BLaER1 (cell line): ENCODE measurements at regions not wholly inside any gene's neighbourhood (a gene's known extent, or its start where the extent isn't known, plus 50 kb on each side); places are given as distances from the start of the nearest gene placed in this dataset.

Experiments used
- H3K27ac ChIP-seq: shearing (Covaris generic); formaldehyde crosslinking; 2 replicates; pipeline ENCODE4 v1.8.1; 2022
- H3K27me3 ChIP-seq: shearing (Covaris generic); formaldehyde crosslinking; 2 replicates; pipeline ENCODE4 v1.8.1; 2022
- H3K36me3 ChIP-seq: shearing (Covaris generic); formaldehyde crosslinking; 2 replicates; pipeline ENCODE4 v1.8.1; 2022
- H3K4me1 ChIP-seq: shearing (Covaris generic); formaldehyde crosslinking; 2 replicates; pipeline ENCODE4 v1.8.1; 2022
- H3K4me2 ChIP-seq: shearing (Covaris generic); formaldehyde crosslinking; 2 replicates; pipeline ENCODE4 v1.8.1; 2022
- H3K4me3 ChIP-seq: shearing (Covaris generic); formaldehyde crosslinking; 2 replicates; pipeline ENCODE4 v1.8.1; 2022
- H3K9ac ChIP-seq: shearing (Covaris generic); formaldehyde crosslinking; 2 replicates; pipeline ENCODE4 v1.8.1; 2022
- H3K9me3 ChIP-seq: shearing (Covaris generic); formaldehyde crosslinking; 2 replicates; pipeline ENCODE4 v1.8.1; 2022
- H4K20me1 ChIP-seq: shearing (Covaris generic); formaldehyde crosslinking; 2 replicates; pipeline ENCODE4 v1.8.1; 2022
- Cebpa-rat ChIP-seq: shearing (Covaris generic); IDR thresholded peaks from 2 replicates; pipeline ENCODE4 v1.8.1; 2022

- peak overlapping the region; percentile 25; the same call in 1 of the 2 replicates for H3K4me2 ChIP-seq
- H4K20me1 ChIP-seq: no peaks in the 10 kb centered on the region
- no peak overlapping the region for H3K27ac ChIP-seq
- no peak for TF ChIP-seq Cebpa-rat
- 0 out of 2 replicates have a peak, but pooled peaks cover 7% of the 10 kb centered on the region for H3K27me3 ChIP-seq
- no peak overlapping the region for H3K9ac ChIP-seq
- no peak overlapping the region for H3K4me3 ChIP-seq
- H3K4me1 ChIP-seq: peaks cover 52% of the 10 kb centered on the region
- H3K36me3 ChIP-seq: no peaks in the 10 kb centered on the region
- H3K9me3 ChIP-seq: peaks cover 20% of the 10 kb centered on the region
Measured at GRCh38 chr1:5651473-5651872, 340.8 kb downstream of the NPHP4 start.

DNA sequence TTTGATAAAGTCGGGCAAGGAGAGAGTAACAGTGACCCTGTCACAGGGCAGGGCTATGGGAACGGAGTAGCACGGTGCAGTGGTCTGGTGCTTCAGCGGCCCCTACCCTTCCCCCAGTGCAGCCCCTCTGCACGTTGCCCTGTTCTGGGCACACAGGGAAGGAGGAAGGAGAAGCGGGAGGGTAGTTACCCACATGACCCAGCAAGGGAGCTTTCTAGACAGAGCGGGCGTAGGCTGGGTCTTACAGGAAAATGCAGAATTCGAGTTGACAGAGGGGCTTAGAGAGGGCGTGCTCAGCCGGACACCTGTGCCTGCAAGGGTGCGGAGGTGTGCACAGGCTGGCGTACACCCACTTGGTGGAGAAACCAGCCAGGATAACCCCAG, 341.2 kb downstream of the NPHP4 start:
- Histone ChIP-seq H3K4me2 (no peak overlapping the region), H3K27ac (no peak overlapping the region), H3K9me3 (peaks cover 25% of the 10 kb centered on the region), H3K4me1 (peaks cover 56% of the 10 kb centered on the region), H3K27me3 (0 out of 2 replicates have a peak, but pooled peaks cover 7% of the 10 kb centered on the region), H4K20me1 (no peaks in the 10 kb centered on the region), H3K4me3 (no peak overlapping the region), H3K9ac (no peak overlapping the region), H3K36me3 (no peaks in the 10 kb centered on the region)
- TF ChIP-seq Cebpa-rat: no peak

GRCh38 chr1:5650283-5651026, 341.8 kb downstream of the NPHP4 start:
- H3K27me3 ChIP-seq: 0 out of 2 replicates have a peak, but pooled peaks cover 7% of the 10 kb centered on the region
- H3K4me1 ChIP-seq: peaks cover 57% of the 10 kb centered on the region

GRCh38 chr1:5649795-5650194, 342.4 kb downstream of the NPHP4 start:
- no peak for TF ChIP-seq Cebpa-rat
- Histone ChIP-seq H3K4me2 (0 out of 2 replicates have a peak overlapping the region, but pooled peaks have one; percentile 59), H3K4me3 (no peak overlapping the region), H3K9ac (no peak overlapping the region), H3K36me3 (no peaks in the 10 kb centered on the region), H3K27me3 (0 out of 2 replicates have a peak, but pooled peaks cover 7% of the 10 kb centered on the region), H3K27ac (no peak overlapping the region), H4K20me1 (no peaks in the 10 kb centered on the region), H3K9me3 (peaks cover 37% of the 10 kb centered on the region), H3K4me1 (peaks cover 59% of the 10 kb centered on the region)

More at GRCh38 chr1:5650283-5651026, 341.8 kb downstream of the NPHP4 start:
- peaks cover 31% of the 10 kb centered on the region for H3K9me3 ChIP-seq
- H4K20me1 ChIP-seq: no peaks in the 10 kb centered on the region
- H3K36me3 ChIP-seq: no peaks in the 10 kb centered on the region
- H3K4me2 ChIP-seq: 0 out of 2 replicates have a peak overlapping the region, but pooled peaks have one; percentile 59
- no peak overlapping the region for H3K9ac ChIP-seq
- no peak overlapping the region for H3K4me3 ChIP-seq
- no peak overlapping the region for H3K27ac ChIP-seq
- no peak for TF ChIP-seq Cebpa-rat

GRCh38 chr1:5649166-5649551, 343.1 kb downstream of the NPHP4 start:
- no peaks in the 10 kb centered on the region for H4K20me1 ChIP-seq
- 0 out of 2 replicates have a peak, but pooled peaks cover 7% of the 10 kb centered on the region for H3K27me3 ChIP-seq
- H3K4me1 ChIP-seq: peaks cover 65% of the 10 kb centered on the region
- H3K9ac ChIP-seq: no peak overlapping the region
- H3K4me3 ChIP-seq: no peak overlapping the region
- H3K27ac ChIP-seq: peak overlapping the region; percentile 70
- no peak for TF ChIP-seq Cebpa-rat
- peak overlapping the region; percentile 59 for H3K4me2 ChIP-seq
- H3K36me3 ChIP-seq: no peaks in the 10 kb centered on the region
- H3K9me3 ChIP-seq: peaks cover 42% of the 10 kb centered on the region

DNA sequence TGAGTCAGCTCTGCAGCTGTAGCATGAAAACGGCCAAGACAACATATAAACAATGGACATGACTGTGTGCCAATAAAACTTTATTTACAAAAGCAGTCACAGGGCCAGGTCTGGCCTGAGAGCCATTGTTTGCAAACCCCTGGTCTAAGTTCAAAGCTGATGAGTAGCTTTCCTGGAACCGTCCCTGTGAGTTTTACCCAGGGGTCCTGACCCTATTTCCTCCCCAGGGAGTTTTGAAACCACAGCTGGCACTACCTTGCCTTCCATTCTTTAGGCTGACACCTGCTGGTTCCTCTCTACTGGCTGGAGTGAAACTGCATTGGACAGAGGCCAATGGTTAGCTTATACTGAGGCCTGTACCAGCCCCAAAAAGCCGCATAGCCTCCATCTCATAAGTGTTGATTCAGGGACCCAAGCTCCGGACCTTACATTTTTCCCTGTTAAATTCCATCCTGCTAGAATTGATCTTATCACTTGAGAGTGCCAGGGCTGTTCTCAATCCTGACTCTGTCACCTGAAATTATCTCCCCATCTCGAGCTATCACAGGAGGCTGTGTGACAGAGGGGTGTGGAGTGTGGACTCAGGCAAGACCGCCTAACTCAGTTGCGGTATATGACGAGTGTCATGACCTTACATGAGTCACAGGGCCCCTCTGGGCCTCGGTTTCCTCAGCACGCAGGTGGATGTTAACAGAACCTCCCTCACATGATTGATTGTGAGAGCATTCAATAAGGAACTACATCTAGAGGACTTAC, 343.6 kb downstream of the NPHP4 start:
- no peaks in the 10 kb centered on the region for H3K36me3 ChIP-seq
- H3K4me2 ChIP-seq: peak overlapping the region; percentile 59
- H3K4me3 ChIP-seq: 0 out of 2 replicates have a peak overlapping the region, but pooled peaks have one; percentile 13
- H3K9ac ChIP-seq: no peak overlapping the region
- no peak for TF ChIP-seq Cebpa-rat
- no peaks in the 10 kb centered on the region for H4K20me1 ChIP-seq
- H3K27ac ChIP-seq: peak overlapping the region; percentile 70
- H3K4me1 ChIP-seq: peaks cover 71% of the 10 kb centered on the region
- 0 out of 2 replicates have a peak, but pooled peaks cover 7% of the 10 kb centered on the region for H3K27me3 ChIP-seq
- peaks cover 42% of the 10 kb centered on the region for H3K9me3 ChIP-seq

DNA sequence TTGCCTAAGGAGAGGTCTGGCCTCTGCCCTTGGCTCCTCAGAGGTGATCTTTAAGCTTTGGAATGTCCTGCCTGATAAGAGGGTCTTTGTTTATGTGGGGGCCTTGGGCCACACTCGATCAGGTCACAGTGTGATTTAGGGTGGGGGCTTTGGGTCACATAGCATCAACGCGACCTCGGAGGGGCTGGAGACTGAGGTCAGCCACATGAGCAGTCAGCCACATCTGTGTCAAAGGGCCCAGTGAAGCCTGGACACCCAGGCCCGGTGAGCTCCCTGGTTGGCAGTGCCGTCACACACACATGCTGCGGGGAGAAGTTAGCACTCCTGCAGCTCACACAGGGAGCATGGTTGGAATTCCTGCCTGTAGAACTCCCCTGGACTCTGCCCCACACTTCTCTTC, 345.0 kb downstream of the NPHP4 start:
- TF ChIP-seq Cebpa-rat: no peak
- Histone ChIP-seq H3K9ac (no peak overlapping the region), H3K4me3 (no peak overlapping the region), H3K4me2 (peak overlapping the region; percentile 59), H3K9me3 (peaks cover 42% of the 10 kb centered on the region), H3K36me3 (no peaks in the 10 kb centered on the region), H4K20me1 (no peaks in the 10 kb centered on the region), H3K27me3 (0 out of 2 replicates have a peak, but pooled peaks cover 5% of the 10 kb centered on the region), H3K27ac (peak overlapping the region; percentile 70), H3K4me1 (peaks cover 74% of the 10 kb centered on the region)

DNA sequence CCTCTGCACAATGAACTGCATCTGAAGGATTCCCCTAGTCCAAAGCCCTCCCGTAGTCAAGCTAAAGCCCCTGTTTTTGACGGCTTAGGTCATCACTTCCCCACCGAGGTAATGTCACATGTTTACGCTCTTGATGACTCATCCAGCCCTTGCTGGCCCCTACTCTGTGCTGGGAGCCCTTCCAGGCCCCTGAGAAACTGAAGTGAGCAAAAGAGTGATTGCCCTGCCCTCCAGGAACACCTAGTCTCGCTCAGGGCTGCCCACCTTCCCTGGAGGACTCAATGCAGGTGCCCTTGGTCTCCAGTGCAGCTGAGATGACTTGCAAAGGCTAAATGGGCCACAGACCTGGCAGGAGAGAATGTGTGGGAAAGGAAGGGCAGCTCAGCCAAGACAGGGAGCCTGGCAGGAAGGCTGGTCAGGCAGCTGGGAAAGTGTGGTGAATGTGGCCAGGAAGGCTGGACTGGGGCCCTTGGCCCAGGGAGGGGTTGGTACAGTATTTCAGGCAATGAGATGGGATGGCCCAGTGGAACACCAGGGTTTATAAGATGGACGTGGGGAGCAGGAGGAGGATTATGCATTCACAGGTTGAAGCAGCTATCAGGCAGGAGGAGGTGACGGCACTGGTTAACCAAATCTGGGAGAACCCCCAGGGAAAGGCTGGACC, 345.6 kb downstream of the NPHP4 start:
- H4K20me1 ChIP-seq: no peaks in the 10 kb centered on the region
- no peak overlapping the region for H3K4me3 ChIP-seq
- no peaks in the 10 kb centered on the region for H3K27me3 ChIP-seq
- H3K4me2 ChIP-seq: peak overlapping the region; percentile 59; the same call in 1 of the 2 replicates
- peaks cover 74% of the 10 kb centered on the region for H3K4me1 ChIP-seq
- H3K9me3 ChIP-seq: peaks cover 42% of the 10 kb centered on the region
- TF ChIP-seq Cebpa-rat: no peak
- no peak overlapping the region for H3K9ac ChIP-seq
- peak overlapping the region; percentile 70 for H3K27ac ChIP-seq
- no peaks in the 10 kb centered on the region for H3K36me3 ChIP-seq

GRCh38 chr1:5645929-5646328, 346.3 kb downstream of the NPHP4 start:
- no peaks in the 10 kb centered on the region for H4K20me1 ChIP-seq
- TF ChIP-seq Cebpa-rat: no peak

GRCh38 chr1:5645135-5645399, 347.2 kb downstream of the NPHP4 start:
- Histone ChIP-seq H3K4me2 (no peak overlapping the region), H3K4me1 (peaks cover 88% of the 10 kb centered on the region), H3K27ac (no peak overlapping the region), H3K9me3 (peaks cover 47% of the 10 kb centered on the region), H3K36me3 (no peaks in the 10 kb centered on the region), H3K4me3 (no peak overlapping the region), H3K9ac (no peak overlapping the region), H3K27me3 (no peaks in the 10 kb centered on the region), H4K20me1 (no peaks in the 10 kb centered on the region)
- TF ChIP-seq Cebpa-rat: no peak

More at GRCh38 chr1:5645929-5646328, 346.3 kb downstream of the NPHP4 start:
- no peaks in the 10 kb centered on the region for H3K36me3 ChIP-seq
- H3K27ac ChIP-seq: peak overlapping the region; percentile 70
- H3K4me2 ChIP-seq: no peak overlapping the region
- no peaks in the 10 kb centered on the region for H3K27me3 ChIP-seq
- no peak overlapping the region for H3K4me3 ChIP-seq
- H3K4me1 ChIP-seq: peaks cover 80% of the 10 kb centered on the region
- H3K9me3 ChIP-seq: peaks cover 42% of the 10 kb centered on the region
- H3K9ac ChIP-seq: no peak overlapping the region
